KMS-11 (cell line): ENCODE measurements at regions not wholly inside any gene's neighbourhood (a gene's known extent, or its start where the extent isn't known, plus 50 kb on each side); places are given as distances from the start of the nearest gene placed in this dataset.
"Not testable (repeated sequence)": the region's sequence is repeated elsewhere in the genome, so short reads cannot be mapped to it uniquely, and the experiment has no call there.

ENCODE experiments used
- H2AFZ ChIP-seq: fragments of 200-600 bp; sonication (generic); 2 replicates; pipeline ENCODE4 v1.6.1; 2016; ENCODE audit warnings: antibody characterized with exemption, mixed run types, low read depth
- H3K27ac ChIP-seq: fragments of 200-600 bp; sonication (generic); 2 replicates; pipeline ENCODE4 v1.6.1; 2016; ENCODE audit warnings: mild to moderate bottlenecking, mixed run types
- H3K27me3 ChIP-seq: fragments of 200-600 bp; sonication (generic); 2 replicates; pipeline ENCODE4 v1.6.1; 2017; ENCODE audit warnings: mild to moderate bottlenecking, low read depth, mixed run types, moderate library complexity; ENCODE audit not compliant: insufficient read depth
- H3K36me3 ChIP-seq: fragments of 200-600 bp; sonication (generic); 2 replicates; pipeline ENCODE4 v1.6.1; 2017; ENCODE audit warnings: mild to moderate bottlenecking, mixed run types; ENCODE audit not compliant: insufficient read depth
- H3K4me1 ChIP-seq: fragments of 200-600 bp; sonication (generic); 2 replicates; pipeline ENCODE4 v1.6.1; 2016; ENCODE audit warnings: mild to moderate bottlenecking, low read depth, mixed run types; ENCODE audit not compliant: poor library complexity, severe bottlenecking
- H3K4me2 ChIP-seq: fragments of 200-600 bp; sonication (generic); 2 replicates; pipeline ENCODE4 v1.7.0; 2016; ENCODE audit warnings: mild to moderate bottlenecking, mixed run types
- H3K4me3 ChIP-seq: fragments of 200-600 bp; sonication (generic); IDR thresholded peaks from 2 replicates; pipeline ENCODE4 v1.6.1; 2017; ENCODE audit warnings: low read depth, low read length, mixed read lengths; ENCODE audit not compliant: insufficient read depth
- H3K79me2 ChIP-seq: fragments of 200-600 bp; sonication (generic); 2 replicates; pipeline ENCODE4 v1.6.1; 2016; ENCODE audit warnings: low read depth, mixed run types; ENCODE audit not compliant: insufficient read depth
- H3K9ac ChIP-seq: fragments of 200-600 bp; sonication (generic); 2 replicates; pipeline ENCODE4 v1.6.1; 2016; ENCODE audit warnings: mild to moderate bottlenecking, mixed run types
- H4K20me1 ChIP-seq: fragments of 200-600 bp; sonication (generic); 2 replicates; pipeline ENCODE4 v1.6.1; 2016; ENCODE audit warnings: mild to moderate bottlenecking, mixed run types; ENCODE audit not compliant: insufficient read depth
- TF ChIP-seq, protein P1 (sequence below): fragments of 200-600 bp; sonication (generic); conservative IDR thresholded peaks from 2 replicates; pipeline ENCODE4 v1.6.1; 2017; ENCODE audit warnings: low read depth, mild to moderate bottlenecking, antibody characterized with exemption, low read length, moderate library complexity, mixed read lengths

DNA sequence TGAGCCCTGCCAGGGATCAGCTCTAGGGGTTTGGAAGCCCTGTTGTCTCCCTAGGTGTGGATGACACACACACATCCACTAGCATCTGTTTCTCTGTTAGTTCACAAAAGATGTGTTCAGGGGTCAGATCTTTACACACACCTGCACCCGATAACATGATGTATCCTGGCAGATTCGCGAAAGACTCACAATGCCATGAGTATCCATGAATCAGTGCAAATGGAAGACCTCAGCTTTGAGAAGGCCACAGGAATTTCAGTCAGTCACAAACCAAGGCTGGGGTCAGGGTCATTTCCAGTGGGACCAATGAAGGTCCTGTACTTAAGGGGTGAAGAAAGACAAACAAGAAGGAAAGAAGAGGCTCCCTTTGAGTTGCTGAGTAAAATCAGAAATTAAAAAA is 898.2 kb downstream of the UQCRFS1 start:
- H3K4me2 ChIP-seq: no peak overlapping the region
- TF ChIP-seq, protein P1, sequence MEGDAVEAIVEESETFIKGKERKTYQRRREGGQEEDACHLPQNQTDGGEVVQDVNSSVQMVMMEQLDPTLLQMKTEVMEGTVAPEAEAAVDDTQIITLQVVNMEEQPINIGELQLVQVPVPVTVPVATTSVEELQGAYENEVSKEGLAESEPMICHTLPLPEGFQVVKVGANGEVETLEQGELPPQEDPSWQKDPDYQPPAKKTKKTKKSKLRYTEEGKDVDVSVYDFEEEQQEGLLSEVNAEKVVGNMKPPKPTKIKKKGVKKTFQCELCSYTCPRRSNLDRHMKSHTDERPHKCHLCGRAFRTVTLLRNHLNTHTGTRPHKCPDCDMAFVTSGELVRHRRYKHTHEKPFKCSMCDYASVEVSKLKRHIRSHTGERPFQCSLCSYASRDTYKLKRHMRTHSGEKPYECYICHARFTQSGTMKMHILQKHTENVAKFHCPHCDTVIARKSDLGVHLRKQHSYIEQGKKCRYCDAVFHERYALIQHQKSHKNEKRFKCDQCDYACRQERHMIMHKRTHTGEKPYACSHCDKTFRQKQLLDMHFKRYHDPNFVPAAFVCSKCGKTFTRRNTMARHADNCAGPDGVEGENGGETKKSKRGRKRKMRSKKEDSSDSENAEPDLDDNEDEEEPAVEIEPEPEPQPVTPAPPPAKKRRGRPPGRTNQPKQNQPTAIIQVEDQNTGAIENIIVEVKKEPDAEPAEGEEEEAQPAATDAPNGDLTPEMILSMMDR: no peak
- H3K9ac ChIP-seq: no peak overlapping the region
- H3K27ac ChIP-seq: no peak overlapping the region
- no peaks in the 10 kb centered on the region for H4K20me1 ChIP-seq
- no peaks in the 10 kb centered on the region for H3K79me2 ChIP-seq
- H2AFZ ChIP-seq: no peak overlapping the region
- no peak overlapping the region for H3K4me3 ChIP-seq
- H3K27me3 ChIP-seq: no peaks in the 10 kb centered on the region
- H3K36me3 ChIP-seq: no peaks in the 10 kb centered on the region
- no peaks in the 10 kb centered on the region for H3K4me1 ChIP-seq

DNA sequence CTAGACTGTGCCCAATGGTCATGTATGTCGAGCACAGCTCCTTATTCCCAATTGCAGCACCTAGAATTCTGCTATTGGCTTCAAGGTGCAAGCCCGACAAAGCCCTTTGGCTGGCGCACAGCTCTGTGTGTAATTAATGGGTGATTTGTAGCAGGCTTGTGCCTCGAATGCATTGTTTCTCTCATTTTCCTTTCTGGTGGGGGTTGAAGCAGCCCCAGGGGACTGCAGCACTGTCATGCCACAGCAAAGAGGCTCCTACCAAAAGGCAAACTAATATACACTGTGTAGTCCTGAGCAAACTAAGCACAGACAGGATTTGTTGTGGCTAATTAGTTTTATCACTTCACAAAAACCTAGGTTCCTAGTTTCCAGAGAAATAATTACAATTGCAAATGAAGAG is 898.7 kb downstream of the UQCRFS1 start:
- no peak overlapping the region for H3K27ac ChIP-seq
- no peaks in the 10 kb centered on the region for H3K79me2 ChIP-seq
- H2AFZ ChIP-seq: no peak overlapping the region
- H3K9ac ChIP-seq: no peak overlapping the region
- TF ChIP-seq, protein P1: no peak
- H3K4me3 ChIP-seq: no peak overlapping the region
- H3K4me1 ChIP-seq: no peaks in the 10 kb centered on the region
- no peaks in the 10 kb centered on the region for H3K27me3 ChIP-seq
- no peak overlapping the region for H3K4me2 ChIP-seq
- H3K36me3 ChIP-seq: no peaks in the 10 kb centered on the region
- H4K20me1 ChIP-seq: no peaks in the 10 kb centered on the region

DNA sequence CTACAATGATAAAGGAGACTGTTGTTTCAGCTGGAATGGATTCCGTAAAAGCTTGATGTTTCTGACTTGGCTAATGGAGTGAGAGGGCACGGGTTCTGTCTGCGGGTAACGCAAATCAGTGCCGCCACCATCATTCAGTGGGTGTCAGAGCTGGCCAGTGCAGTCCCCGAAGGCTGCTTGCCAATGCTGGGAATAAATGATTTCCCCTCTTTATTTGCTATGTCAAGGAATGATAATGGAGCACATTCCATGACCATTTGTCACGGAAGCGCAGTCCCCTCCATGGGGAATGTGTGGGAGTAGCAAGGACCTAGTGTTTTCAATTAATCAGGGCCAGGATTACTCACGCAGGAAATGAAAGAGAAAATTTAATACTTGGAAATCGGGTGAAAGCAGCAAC is 899.3 kb downstream of the UQCRFS1 start:
- no peaks in the 10 kb centered on the region for H3K4me1 ChIP-seq
- no peak overlapping the region for H2AFZ ChIP-seq
- H3K4me3 ChIP-seq: no peak overlapping the region
- no peak overlapping the region for H3K27ac ChIP-seq
- H3K4me2 ChIP-seq: no peak overlapping the region
- no peaks in the 10 kb centered on the region for H3K36me3 ChIP-seq
- TF ChIP-seq, protein P1: no peak
- no peaks in the 10 kb centered on the region for H4K20me1 ChIP-seq
- no peaks in the 10 kb centered on the region for H3K79me2 ChIP-seq
- no peaks in the 10 kb centered on the region for H3K27me3 ChIP-seq
- H3K9ac ChIP-seq: no peak overlapping the region

DNA sequence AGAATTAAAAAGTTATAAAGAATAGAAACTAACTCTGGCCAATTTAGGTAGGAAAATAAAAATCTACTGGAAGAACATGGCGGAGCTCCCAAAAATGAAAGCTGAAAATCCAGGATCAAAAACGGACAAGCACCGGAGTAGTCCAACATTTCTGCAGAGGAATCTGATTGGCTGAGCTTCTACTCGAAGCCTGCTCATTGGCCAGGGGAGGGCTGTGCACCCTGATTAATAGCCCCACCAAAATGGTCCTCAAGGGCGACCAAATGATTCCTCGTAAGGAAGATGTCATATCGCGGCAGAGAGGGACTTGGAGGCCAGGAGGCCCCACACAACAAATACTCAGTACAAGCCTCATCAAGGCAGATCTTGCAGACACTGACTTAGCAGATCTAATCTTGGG is 900.7 kb downstream of the UQCRFS1 start:
- no peaks in the 10 kb centered on the region for H3K27me3 ChIP-seq
- no peaks in the 10 kb centered on the region for H3K4me1 ChIP-seq
- H3K4me2 ChIP-seq: no peak overlapping the region
- H4K20me1 ChIP-seq: no peaks in the 10 kb centered on the region
- no peak overlapping the region for H3K27ac ChIP-seq
- no peak overlapping the region for H3K9ac ChIP-seq
- TF ChIP-seq, protein P1: no peak
- no peaks in the 10 kb centered on the region for H3K79me2 ChIP-seq
- no peak overlapping the region for H3K4me3 ChIP-seq
- no peak overlapping the region for H2AFZ ChIP-seq
- H3K36me3 ChIP-seq: no peaks in the 10 kb centered on the region

DNA sequence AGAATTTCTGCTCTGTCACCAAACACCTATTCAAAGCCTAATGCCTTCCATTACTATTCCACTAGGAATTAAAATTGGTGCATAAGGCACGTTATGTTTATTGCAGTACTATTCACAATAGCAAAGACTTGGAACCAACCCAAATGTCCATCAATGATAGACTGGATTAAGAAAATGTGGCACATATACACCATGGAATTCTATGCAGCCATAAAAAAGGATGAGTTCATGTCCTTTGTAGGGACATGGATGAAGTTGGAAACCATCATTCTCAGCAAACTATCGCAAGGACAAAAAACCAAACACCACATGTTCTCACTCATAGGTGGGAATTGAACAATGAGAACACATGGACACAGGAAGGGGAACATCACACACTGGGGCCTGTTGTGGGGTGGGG is 902.1 kb downstream of the UQCRFS1 start:
- H3K27ac ChIP-seq, H3K4me2 ChIP-seq, H2AFZ ChIP-seq, H3K4me3 ChIP-seq, H3K9ac ChIP-seq, H3K79me2 ChIP-seq, H3K36me3 ChIP-seq, H3K27me3 ChIP-seq, H3K4me1 ChIP-seq, H4K20me1 ChIP-seq: not testable (repeated sequence)
